Islet of Langerhans (tissue), 1 donor: ENCODE measurements at regions not wholly inside any gene's neighbourhood (a gene's known extent, or its start where the extent isn't known, plus 50 kb on each side); places are given as distances from the start of the nearest gene placed in this dataset.

ENCODE experiments used
- FAIRE-seq: peaks from one replicate; lab custom pipeline; 2011; peaks lifted over from hg19 to GRCh38; lab: Jason Lieb, UNC

DNA sequence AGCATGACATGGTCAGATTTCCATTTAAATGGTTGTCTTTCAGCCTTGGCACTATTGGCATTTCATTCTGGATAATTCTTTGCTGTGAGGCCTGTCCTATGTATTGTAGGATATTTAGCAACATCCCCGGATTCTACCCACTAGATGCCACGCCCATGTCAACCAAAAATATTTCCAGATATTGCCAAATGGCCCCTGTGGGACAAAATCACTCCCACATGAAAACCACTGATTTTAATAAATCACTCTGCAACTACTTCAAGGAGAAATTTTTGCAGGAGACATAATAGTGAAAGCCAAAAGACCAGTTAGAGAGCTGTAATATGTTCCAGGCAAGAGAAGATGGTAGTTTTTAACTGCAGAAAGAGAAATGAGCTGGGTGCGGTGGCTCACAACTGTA, 55.9 kb upstream of the RARB start:
- no peak for FAIRE-seq

DNA sequence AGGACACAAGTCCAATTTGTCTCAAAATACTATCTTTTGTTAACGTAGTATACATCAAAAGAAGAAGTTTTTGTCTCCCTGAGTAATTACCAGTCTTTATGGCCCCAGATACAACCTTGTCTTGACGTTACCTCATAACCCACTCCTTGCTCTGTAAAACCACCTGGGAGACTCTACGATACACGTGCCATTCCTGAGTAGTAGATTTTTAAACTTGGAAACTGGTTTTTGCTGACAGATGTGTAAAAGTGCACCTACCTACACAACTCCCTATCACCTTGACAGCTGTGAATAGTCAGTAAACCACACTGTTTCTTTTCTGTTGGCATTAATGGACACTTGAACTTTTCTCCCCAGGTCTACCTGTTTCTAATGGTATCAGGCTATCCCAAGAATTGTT, 51.7 kb upstream of the RARB start:
- no peak for FAIRE-seq

DNA sequence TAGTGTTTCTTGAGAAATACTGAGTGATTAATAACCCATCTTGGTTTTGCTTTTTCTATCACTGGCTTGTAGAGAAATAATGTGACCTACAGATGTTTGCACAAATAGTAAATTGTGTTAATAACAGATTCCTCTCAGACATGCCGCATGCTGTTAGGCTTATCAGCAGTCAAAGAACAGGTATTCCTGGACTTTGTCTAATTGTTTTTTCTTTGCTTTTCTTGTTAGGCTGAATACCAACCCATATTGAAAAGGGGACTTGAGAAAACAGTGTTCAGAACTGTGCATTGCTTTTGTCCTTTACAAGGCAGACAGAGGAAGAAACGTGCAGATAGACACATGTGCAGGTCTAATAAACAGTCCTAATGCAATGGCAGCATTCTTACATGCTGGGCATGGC, 51.0 kb upstream of the RARB start:
- FAIRE-seq = no peak
